KBM-7 (cell line): ENCODE measurements at regions not wholly inside any gene's neighbourhood (a gene's known extent, or its start where the extent isn't known, plus 50 kb on each side); places are given as distances from the start of the nearest gene placed in this dataset.

Experiments used
- DNase-seq: peaks from one replicate; pipeline ENCODE4 v3.0.0-alpha.2; 2015
- in situ Hi-C: fragments of 300-500 bp; cut with MboI; formaldehyde crosslinking; loops from 2 replicates; pipeline ENCODE4 v1.14.3; 2020; ENCODE audit warnings: low sequenced_read_pairs, low pct_unique_long_range_greater_than_20kb, mixed read lengths

GRCh38 chr4:4594285-4594920 lies 52.6 kb upstream of the STX18 start:
- in situ Hi-C loops = no loop called here
- DNase-seq = no peak

- DNase-seq = no peak
- in situ Hi-C loops = no loop called here
These were observed 51.9 kb upstream of the STX18 start for GRCh38 chr4:4593596-4594284.

GRCh38 chr4:4592414-4592813 lies 50.6 kb upstream of the STX18 start:
- DNase-seq = no peak
- in situ Hi-C loops = no loop called here
